GM20431 (cell line): ENCODE measurements at regions not wholly inside any gene's neighbourhood (a gene's known extent, or its start where the extent isn't known, plus 50 kb on each side); places are given as distances from the start of the nearest gene placed in this dataset.

Experiments
- in situ Hi-C: fragments of 300-500 bp; cut with MseI, MboI; formaldehyde crosslinking; loops from one replicate; pipeline ENCODE4 v1.15.0; 2020; ENCODE audit warnings: low sequenced_read_pairs; ENCODE audit not compliant: unreplicated experiment

DNA sequence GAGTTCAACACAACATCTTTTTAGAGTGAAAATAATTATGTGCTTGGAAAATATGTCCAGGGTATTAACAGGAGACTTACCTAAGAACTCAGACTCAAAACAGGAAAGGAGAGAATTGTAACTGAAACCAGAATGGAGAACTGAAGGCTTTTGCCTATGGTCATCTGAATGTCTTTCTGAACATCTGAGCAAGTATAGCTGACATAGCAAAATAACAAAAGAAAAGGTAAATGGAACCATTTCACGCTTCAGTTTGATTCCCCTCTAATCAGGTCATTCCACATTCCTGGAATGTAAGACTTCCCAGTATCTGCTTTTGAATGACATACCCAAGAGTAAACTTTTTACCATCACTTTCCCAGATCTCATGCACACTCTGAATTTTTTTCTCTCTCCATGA is 500.4 kb upstream of the HS3ST1 start:
- in situ Hi-C loops: no loop called here

DNA sequence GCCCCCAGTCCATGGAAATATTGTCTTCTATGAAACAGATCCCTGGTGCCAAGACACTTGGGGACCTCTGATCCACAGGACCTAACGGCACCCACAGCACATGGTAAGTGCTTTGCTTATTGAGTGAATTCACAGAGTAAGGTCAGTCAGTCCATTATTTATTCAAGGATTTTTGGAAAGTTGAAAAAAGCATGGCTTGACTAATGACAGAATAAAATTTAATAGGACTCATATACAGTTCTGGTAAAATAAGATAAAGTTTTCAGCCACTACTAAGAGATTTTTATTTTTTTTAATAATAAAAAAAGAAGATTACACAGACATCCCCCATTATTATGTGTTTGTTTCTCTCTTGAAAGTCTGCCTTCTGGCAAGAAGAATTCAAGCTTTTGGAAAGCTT is 490.6 kb upstream of the HS3ST1 start:
- in situ Hi-C loops: no loop called here

GRCh38 chr4:11914406-11914805 is 485.7 kb upstream of the HS3ST1 start:
- in situ Hi-C loops: no loop called here

DNA sequence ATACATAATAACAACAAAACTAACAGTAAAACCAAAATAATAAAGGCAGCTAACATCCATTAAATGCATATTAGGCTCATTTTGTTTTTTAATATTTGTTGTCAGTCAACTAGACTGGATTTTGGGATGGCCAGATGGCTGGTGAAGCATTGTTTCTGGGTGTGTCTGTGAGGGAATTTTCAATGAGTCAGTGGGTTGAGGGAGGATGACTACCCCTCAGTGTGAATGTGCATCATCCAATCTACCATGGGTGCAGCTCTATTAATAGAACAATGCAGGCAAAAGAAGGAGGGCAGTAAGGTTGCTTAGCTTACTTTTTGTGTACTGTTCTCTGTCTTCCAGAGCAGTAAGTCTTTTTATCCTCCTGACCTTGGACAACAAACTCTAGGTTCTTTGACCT is 484.2 kb upstream of the HS3ST1 start:
- in situ Hi-C loops: no loop called here

DNA sequence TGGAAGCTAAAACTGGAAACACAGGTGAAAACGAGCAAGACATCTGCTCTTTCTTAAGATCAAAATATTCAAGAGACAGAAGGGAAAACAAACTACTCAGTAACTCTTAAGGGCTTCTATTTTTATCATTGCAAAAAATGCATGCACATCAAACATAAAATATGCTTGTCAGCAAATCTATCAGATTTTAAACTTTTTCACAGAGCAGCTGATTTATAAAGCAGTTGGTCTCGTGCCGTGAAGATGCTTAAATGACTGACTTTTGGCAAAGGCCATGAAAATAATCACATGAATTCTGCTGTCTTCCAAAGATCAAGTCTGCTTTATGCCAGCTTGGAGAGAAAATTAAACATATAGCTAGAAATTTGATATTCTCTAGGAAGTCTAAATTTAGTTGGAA is 482.1 kb upstream of the HS3ST1 start:
- in situ Hi-C loops: no loop called here

DNA sequence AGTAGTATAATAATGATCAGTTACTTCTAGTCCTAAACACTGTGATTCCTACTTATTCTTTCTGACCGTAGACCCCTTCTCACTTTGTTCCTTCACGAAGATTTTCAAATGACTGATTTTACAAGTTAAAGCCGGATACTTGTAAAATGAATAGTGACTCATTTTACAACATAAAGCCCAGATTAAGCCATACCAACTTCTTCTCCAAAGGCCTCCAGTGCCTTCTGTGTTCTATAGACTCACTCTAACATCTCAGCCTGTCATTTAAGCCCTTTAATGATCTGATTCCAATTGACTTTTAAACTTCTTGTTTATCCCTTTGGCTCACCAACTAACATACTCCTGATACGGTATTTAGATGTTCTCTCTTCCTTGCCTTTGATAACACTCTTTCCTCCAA is 480.0 kb upstream of the HS3ST1 start:
- in situ Hi-C loops: no loop called here

DNA sequence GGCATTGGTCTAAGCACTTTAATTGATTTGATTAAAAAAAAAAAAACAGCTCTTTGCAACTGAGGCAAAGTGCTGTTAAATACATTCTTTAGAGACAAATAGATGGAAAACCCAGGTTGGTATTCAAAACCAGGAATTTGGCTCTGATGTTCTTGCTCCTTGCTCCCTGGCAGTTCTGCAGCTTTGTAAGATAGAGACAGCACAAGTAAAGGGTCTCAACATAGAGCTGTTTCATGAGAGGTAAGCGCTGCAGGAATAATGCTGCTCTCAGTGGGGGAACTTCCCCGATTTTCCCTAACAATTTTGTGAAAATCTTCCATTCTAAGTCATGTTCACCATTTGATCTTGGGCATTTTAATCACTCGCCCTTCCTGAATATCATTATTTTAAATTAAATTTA is 479.5 kb upstream of the HS3ST1 start:
- in situ Hi-C loops: no loop called here

DNA sequence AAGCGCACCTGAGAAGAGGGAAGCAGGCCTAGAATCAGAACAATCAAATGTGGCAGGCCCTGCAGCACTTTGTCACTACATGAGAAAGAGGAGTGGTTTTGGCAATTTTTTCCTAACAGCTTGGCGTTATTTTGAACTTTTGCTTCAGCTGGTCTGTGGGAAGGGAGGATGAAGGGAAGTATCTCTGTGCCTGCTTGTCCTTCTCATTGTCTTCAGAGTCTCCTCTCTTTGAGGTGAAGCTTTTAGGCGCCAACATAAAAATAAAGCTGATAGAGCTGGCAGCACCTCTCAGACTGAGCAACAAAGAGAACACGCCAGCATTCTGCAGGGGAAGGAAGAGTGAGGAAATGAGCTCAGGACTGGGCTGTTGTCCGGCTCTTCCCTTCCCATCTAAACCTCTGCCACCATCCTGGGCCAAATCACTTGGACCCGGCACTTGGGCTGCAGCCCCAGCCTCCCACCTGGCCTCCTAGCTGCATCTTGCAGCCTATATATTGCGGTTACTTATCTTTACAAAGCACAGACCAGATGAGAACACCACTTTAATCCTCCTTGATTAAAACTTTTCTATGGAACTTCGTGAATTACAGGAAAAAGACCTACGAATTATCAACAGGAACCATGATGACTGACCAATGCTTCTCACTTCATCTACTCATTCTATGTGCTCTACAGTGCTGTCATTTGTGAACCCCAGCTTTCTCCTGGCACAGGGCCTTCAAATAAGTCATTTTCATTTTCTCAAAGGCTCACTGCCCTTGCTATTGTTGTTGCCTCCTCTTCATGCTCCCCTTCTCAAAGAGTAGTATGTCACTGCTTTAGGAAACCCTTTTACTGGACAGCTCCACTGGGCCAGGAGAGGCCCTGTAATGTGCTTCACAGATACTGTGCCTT is 476.4 kb upstream of the HS3ST1 start:
- in situ Hi-C loops: no loop called here

DNA sequence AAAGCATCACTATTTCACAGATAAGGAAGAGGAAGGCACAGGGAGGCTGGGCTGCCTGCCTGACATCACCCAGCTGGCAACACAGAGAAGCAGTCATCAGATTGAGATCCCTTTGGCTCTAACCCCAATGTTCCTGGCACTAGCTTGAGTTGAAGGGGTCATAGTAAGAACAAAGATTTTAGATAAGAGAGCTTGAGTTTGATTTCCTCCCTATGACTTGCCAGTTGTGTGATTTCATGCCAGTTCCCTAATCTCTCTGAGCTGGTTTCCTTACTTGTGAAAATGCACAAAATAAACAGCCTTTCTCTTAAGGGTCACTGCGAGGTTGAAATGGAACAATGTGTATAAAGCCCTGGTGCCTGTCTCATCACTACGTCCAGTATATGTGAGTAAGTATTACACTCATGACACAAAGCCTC is 475.4 kb upstream of the HS3ST1 start:
- in situ Hi-C loops: no loop called here

GRCh38 chr4:11901089-11901488 is 472.4 kb upstream of the HS3ST1 start:
- in situ Hi-C loops: no loop called here

DNA sequence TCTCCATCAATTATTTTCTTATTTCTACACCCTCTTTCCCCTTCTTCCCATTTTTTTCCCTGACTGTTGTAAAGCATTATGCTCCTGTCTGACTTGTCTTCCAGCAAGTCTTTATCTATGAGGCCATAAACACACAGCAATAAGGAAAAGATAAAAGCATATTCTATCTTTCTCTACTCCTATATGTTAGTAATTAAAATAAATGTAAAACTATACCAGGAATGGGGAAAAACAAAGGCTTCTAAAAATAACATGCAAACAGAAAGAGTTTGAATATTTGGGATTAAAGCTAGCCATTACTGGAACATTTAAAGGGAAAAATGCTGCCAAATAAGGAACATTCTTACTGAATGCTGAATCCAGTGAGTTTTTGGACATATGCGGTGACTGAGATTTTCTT is 471.7 kb upstream of the HS3ST1 start:
- in situ Hi-C loops: no loop called here

GRCh38 chr4:11898796-11899195 is 470.1 kb upstream of the HS3ST1 start:
- in situ Hi-C loops: no loop called here

GRCh38 chr4:11895766-11896165 is 467.1 kb upstream of the HS3ST1 start:
- in situ Hi-C loops: no loop called here

DNA sequence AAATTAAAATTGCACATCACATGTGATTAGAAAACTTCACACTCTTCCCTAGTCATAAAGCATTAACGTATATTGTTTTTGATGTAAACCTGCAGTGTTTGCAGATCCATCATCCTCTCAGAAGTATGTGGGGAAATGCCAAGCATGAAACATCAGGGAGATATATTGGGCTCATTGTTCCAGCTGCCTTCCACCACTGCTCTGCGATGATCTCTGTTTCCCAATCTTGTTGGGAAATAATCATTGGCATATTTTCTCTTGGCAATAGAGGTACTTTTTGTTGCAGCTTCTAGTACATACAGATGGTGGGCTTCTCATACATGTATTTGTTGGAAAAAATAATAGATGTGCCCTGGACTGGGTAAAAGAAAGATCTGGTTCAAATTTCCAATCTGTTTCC is 466.3 kb upstream of the HS3ST1 start:
- in situ Hi-C loops: no loop called here

DNA sequence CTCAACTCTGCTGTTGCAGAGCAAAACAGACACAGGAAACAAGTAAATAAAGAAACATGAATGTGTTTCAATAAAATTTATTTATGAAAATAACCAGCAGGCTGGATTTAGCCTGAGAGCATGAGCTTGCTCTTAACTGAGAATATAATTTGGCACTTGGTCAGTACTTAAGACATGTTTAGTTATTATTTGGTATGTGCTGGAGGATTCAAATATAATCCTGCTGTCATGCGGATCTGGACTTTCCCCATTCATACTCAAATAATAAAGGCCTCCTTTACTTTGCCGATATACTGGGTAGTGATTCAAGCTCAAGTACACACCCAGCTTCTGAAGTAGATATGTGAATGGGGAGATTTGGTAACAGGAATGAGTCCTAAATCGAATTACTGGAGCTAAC is 465.5 kb upstream of the HS3ST1 start:
- in situ Hi-C loops: no loop called here

DNA sequence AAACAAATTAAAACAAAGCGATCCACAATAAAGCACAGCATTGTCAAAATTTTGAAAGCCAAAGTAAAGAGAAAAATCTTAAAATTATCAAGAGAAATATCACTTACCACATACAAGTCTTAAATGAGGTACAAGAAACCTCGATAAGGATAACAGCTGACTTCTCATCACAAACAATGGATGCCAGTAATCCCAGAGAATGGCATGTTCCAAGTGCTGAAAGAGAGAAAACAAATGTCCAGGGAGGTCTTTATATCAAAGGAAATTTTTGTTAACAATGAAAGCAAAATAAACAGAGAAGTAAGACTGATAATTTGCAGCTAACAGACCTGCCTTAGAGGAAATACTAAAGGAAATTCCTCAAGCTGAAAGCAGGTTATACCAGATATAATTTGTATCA is 460.4 kb upstream of the HS3ST1 start:
- in situ Hi-C loops: no loop called here

DNA sequence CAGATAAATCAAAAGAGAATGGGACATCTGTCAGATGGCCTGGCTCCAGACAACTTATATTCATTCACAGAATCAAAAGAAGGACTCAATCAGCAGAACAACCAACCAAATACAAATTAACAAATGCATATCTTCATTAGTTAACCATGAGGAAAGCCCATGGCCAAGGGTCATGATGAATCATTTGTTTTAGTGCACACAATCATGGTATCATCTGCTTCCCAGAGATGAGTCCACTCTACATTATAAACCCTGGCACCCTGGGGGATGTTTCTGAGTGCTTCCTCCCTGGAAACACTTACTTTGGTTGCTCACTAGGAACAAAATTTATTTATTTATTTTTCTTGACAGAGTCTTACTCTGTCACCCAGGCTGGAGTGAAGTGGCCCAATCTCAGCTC is 453.3 kb upstream of the HS3ST1 start:
- in situ Hi-C loops: no loop called here

GRCh38 chr4:11881364-11881763 is 452.7 kb upstream of the HS3ST1 start:
- in situ Hi-C loops: no loop called here

DNA sequence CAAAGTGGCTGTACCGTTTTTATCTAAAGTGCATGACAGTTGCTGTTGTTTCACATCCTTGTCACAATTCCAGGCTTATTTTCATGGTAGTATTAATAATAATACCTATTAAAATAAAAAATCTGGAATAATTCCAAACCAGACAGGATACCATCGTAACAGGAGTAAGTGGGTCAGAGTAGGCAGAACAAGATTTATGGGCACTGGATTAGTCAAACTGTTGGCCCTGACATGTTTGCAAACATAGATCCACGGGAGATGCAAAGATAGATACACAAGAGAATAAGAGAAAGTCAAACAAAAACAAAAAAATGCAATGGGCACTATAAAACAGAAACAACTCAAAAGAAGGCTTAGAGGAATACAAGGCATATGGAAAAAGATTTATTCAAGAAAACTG is 449.5 kb upstream of the HS3ST1 start:
- in situ Hi-C loops: no loop called here

DNA sequence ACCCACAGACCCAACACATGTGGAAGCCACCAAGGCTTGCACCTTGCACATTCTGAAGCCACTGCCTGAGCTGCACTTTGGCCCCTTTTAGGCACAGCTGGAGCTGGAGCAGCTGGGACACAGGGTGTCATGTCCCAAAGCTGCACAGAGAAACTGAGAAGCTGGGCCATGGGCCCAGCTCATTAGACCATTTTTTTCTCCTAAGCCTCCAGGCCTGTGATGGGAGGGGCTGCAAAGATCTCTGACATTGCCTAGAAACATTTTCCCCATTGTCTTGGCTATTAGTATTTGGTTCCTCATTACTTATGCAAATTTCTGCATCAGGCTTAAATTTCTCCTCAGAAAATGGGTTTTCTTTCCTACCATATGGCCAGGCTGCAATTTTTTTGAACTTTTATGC is 447.4 kb upstream of the HS3ST1 start:
- in situ Hi-C loops: no loop called here

DNA sequence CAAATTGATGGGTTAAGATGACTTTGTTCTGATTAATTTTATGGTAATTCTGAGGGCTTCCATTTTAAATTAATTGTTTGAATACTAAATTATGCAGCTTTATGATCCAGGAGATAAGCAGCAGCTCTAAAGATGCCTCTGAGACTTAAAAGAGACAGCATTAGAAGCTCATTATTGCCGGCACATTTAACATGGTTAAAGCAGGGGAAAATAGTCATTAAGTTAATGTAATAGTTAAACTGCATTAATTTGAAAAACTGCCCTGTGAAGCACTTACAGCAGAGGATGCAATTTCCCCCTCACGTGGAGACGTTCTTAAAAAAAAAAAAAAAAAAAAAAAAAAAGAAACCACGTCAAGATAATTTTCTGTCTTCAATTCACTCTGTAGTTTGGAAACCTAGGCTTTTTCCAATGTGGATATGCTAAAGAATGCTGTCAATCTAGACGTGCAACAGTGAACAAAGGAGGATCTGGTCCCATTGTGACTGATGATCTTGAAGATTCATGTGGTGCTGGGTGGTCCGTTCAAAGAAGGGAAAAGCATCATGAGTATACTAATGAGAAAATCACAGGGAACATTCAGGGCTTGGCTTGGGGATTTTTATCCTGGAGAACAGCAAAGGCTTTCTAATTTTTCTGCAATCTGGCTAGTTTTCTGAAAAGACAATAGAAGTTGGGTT is 440.6 kb upstream of the HS3ST1 start:
- in situ Hi-C loops: no loop called here

- in situ Hi-C loops: no loop called here
These were observed 437.7 kb upstream of the HS3ST1 start for GRCh38 chr4:11866391-11866790.
